SK-N-SH treated with all-trans-retinoic acid at 6 μM for 48 hours (cell line): ENCODE measurements at regions not wholly inside any gene's neighbourhood (a gene's known extent, or its start where the extent isn't known, plus 50 kb on each side); places are given as distances from the start of the nearest gene placed in this dataset.

Experiments used
- BACH2 ChIP-seq: fragments of 250-450 bp; sonication (Bioruptor Pico); IDR thresholded peaks from 2 replicates; pipeline ENCODE4 v1.9.0; 2021; ENCODE audit warnings: mild to moderate bottlenecking, borderline replicate concordance
- CREB5 ChIP-seq: fragments of 250-450 bp; sonication (Bioruptor Pico); IDR thresholded peaks from 2 replicates; pipeline ENCODE4 v1.5.1; 2020; ENCODE audit warnings: low read depth, mild to moderate bottlenecking, moderate library complexity
- CSDC2 ChIP-seq: fragments of 250-450 bp; sonication (Bioruptor Pico); IDR thresholded peaks from 2 replicates; pipeline ENCODE4 v1.5.0; 2020; ENCODE audit warnings: mild to moderate bottlenecking, moderate library complexity
- PATZ1 ChIP-seq: fragments of 250-450 bp; sonication (Bioruptor Pico); IDR thresholded peaks from 2 replicates; pipeline ENCODE4 v1.8.0; 2020; ENCODE audit warnings: mild to moderate bottlenecking, moderate library complexity, borderline replicate concordance
- SNAI2 ChIP-seq: fragments of 250-450 bp; sonication (Bioruptor Pico); IDR thresholded peaks from 2 replicates; pipeline ENCODE4 v1.5.0; 2020; ENCODE audit warnings: mild to moderate bottlenecking, moderate library complexity

- TF ChIP-seq SNAI2 (CRISPR knock-in tag) (no peak), PATZ1 (no peak), BACH2 (CRISPR knock-in tag) (no peak), CSDC2 (CRISPR knock-in tag) (no peak), CREB5 (no peak)
These were observed 232.2 kb upstream of the KLF4 start for GRCh38 chr9:107721705-107722245.
